ENCODE measurements at regions not wholly inside any gene's neighbourhood (a gene's known extent, or its start where the extent isn't known, plus 50 kb on each side); places are given as distances from the start of the nearest gene placed in this dataset.
"Not testable (repeated sequence)": the region's sequence is repeated elsewhere in the genome, so short reads cannot be mapped to it uniquely, and the experiment has no call there.

DNA sequence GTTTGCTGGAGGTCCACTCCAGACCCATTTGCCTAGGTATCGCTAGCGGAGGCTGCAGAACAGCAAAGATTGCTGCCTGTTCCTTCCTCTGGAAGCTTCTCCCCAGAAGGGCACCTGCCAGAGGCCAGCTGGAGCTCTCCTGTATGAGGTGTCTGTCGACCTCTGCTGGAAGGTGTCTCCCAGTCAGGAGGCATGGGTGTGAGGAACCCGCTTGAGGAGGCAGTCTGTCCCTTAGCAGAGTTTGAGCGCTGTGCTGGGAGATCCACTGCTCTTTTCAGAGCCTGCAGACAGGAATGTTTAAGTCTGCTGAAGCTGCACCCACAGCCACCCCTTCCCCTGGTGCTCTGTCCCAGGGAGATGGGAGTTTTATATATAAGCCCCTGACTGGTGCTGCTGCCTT is 335.0 kb upstream of the DNAJC19 start:
- TF ChIP-seq POLR2A (IDR thresholded peaks at IDR 0.05): not testable (repeated sequence)
- TF ChIP-seq, protein P1, sequence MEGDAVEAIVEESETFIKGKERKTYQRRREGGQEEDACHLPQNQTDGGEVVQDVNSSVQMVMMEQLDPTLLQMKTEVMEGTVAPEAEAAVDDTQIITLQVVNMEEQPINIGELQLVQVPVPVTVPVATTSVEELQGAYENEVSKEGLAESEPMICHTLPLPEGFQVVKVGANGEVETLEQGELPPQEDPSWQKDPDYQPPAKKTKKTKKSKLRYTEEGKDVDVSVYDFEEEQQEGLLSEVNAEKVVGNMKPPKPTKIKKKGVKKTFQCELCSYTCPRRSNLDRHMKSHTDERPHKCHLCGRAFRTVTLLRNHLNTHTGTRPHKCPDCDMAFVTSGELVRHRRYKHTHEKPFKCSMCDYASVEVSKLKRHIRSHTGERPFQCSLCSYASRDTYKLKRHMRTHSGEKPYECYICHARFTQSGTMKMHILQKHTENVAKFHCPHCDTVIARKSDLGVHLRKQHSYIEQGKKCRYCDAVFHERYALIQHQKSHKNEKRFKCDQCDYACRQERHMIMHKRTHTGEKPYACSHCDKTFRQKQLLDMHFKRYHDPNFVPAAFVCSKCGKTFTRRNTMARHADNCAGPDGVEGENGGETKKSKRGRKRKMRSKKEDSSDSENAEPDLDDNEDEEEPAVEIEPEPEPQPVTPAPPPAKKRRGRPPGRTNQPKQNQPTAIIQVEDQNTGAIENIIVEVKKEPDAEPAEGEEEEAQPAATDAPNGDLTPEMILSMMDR (IDR thresholded peaks at IDR 0.05): not testable (repeated sequence)

All from adrenal gland (tissue), 5 donors.